ENCODE measurements at regions not wholly inside any gene's neighbourhood (a gene's known extent, or its start where the extent isn't known, plus 50 kb on each side); places are given as distances from the start of the nearest gene placed in this dataset.

GRCh38 chr12:113568021-113568420, 96.3 kb upstream of the LHX5 start:
- no peaks in the 10 kb centered on the region for H3K27me3 ChIP-seq (ENCODE audit: insufficient read depth, low read length, poor library complexity)
- no peaks in the 10 kb centered on the region for H3K79me1 ChIP-seq (ENCODE audit: low read length)
- H2BK120ac ChIP-seq (ENCODE audit: low read depth, low read length), result no peak overlapping the region
- no peak overlapping the region for H3K9ac ChIP-seq (ENCODE audit: low read length)
- no peak overlapping the region for H3K56ac ChIP-seq (ENCODE audit: low read length)
- no peak for DNase-seq
- no CpG with 5 or more reads among the region's 2 CpGs for WGBS (ENCODE audit: extremely low coverage, insufficient coverage, low lambda C conversion rate)
- no peak overlapping the region for H2BK15ac ChIP-seq (replicated peaks; ENCODE audit: low read depth)
- no peak overlapping the region for H4K8ac ChIP-seq (ENCODE audit: low read depth, low read length)
- no peaks in the 10 kb centered on the region for H3K36me3 ChIP-seq (ENCODE audit: control insufficient read depth, insufficient read depth, low read length)
- no peak overlapping the region for H3K23ac ChIP-seq (ENCODE audit: low read length)
- H4K5ac ChIP-seq (ENCODE audit: low read length), result no peak overlapping the region
- no peak overlapping the region for H2AK5ac ChIP-seq (ENCODE audit: low read length)
- no peak overlapping the region for H3K4me2 ChIP-seq (ENCODE audit: low read length)
- no peak overlapping the region for H3K18ac ChIP-seq (ENCODE audit: low read length)
- no peak overlapping the region for H3K4me3 ChIP-seq (ENCODE audit: low read length)
- no peaks in the 10 kb centered on the region for H3K79me2 ChIP-seq (ENCODE audit: control insufficient read depth, insufficient read depth, low read length)
- no peaks in the 10 kb centered on the region for H3K4me1 ChIP-seq (ENCODE audit: control insufficient read depth, low read depth, low read length)
- H3K4ac ChIP-seq (ENCODE audit: low read depth, low read length), result no peak overlapping the region
- H3K27ac ChIP-seq (ENCODE audit: low read depth, low read length), result no peak overlapping the region
- no peak overlapping the region for H2BK5ac ChIP-seq (ENCODE audit: low read length)

DNA sequence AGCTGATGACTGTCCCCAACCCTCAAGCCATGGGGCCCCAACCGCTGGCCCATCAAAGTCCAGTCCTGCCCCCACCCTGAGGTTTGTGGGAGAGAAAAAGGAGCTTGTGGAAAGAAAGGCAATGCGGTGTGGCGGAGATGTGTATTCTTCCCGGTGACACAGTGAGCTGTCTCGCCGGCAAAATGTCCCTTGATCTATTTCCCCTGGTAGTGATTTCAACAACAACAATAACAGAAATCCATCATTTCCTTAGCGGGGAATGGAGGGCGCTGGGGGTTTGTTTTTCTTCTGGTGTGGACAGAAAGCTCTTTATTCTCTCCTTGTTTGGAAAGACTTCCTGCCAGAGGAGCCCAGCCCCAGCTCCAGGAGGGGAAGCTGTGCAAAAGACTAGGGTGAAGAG, 93.7 kb upstream of the LHX5 start:
- Histone ChIP-seq H3K79me1 (ENCODE audit: low read length) (no peaks in the 10 kb centered on the region), H3K9ac (ENCODE audit: low read length) (no peak overlapping the region), H2BK5ac (ENCODE audit: low read length) (no peak overlapping the region), H3K23ac (ENCODE audit: low read length) (no peak overlapping the region), H3K27me3 (ENCODE audit: insufficient read depth, low read length, poor library complexity) (no peaks in the 10 kb centered on the region), H4K5ac (ENCODE audit: low read length) (no peak overlapping the region), H2AK5ac (ENCODE audit: low read length) (no peak overlapping the region), H3K27ac (ENCODE audit: low read depth, low read length) (no peak overlapping the region), H3K18ac (ENCODE audit: low read length) (no peak overlapping the region), H3K4me3 (ENCODE audit: low read length) (no peak overlapping the region), H3K36me3 (ENCODE audit: control insufficient read depth, insufficient read depth, low read length) (no peaks in the 10 kb centered on the region), H3K4ac (ENCODE audit: low read depth, low read length) (no peak overlapping the region), H3K56ac (ENCODE audit: low read length) (no peak overlapping the region), H2BK120ac (ENCODE audit: low read depth, low read length) (no peak overlapping the region), H3K79me2 (ENCODE audit: control insufficient read depth, insufficient read depth, low read length) (no peaks in the 10 kb centered on the region), H2BK15ac (replicated peaks; ENCODE audit: low read depth) (no peak overlapping the region), H4K8ac (ENCODE audit: low read depth, low read length) (no peak overlapping the region), H3K4me2 (ENCODE audit: low read length) (no peak overlapping the region), H3K4me1 (ENCODE audit: control insufficient read depth, low read depth, low read length) (no peaks in the 10 kb centered on the region)
- no peak for DNase-seq
- WGBS (ENCODE audit: extremely low coverage, insufficient coverage, low lambda C conversion rate), result no CpG with 5 or more reads among the region's 8 CpGs

DNA sequence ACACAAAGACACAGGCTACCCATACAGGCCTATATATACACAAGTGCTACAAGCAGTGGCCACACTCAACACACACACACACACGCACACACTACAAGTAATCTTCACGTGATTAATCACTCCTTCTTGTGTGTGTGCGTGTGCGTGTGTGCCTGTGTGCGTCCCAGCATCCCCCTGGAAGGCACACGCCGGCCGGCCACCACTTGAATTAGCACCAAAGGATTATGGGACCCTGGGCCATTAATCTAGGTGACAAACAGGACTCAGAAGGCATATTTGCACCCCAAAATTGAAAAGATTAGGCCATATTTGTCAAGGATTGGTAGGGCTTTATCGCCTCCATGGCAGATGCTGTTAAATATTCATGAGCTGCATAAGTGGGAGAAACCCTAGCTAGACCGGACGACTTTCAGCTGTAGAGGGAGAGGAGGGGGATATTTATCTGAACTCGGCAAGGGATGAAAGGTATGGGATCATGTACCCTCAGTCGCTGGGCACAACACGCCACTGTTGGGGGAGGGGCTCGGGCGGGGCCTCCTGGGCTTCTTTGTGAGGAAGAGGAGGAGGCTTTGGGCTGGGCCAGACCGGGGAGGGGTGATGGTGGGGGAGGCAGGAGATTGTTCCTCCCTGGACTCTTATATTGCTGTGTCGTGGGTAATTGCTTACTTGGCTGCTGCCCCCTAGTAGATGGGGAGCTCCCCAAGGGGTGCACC, 89.6 kb upstream of the LHX5 start:
- H2AK5ac ChIP-seq (ENCODE audit: low read length), result no peak overlapping the region
- H3K4me1 ChIP-seq (ENCODE audit: control insufficient read depth, low read depth, low read length), result no peaks in the 10 kb centered on the region
- H3K9ac ChIP-seq (ENCODE audit: low read length), result no peak overlapping the region
- no peak overlapping the region for H3K4me2 ChIP-seq (ENCODE audit: low read length)
- H2BK5ac ChIP-seq (ENCODE audit: low read length), result no peak overlapping the region
- no peak overlapping the region for H3K4ac ChIP-seq (ENCODE audit: low read depth, low read length)
- no peaks in the 10 kb centered on the region for H3K27me3 ChIP-seq (ENCODE audit: insufficient read depth, low read length, poor library complexity)
- no peaks in the 10 kb centered on the region for H3K79me2 ChIP-seq (ENCODE audit: control insufficient read depth, insufficient read depth, low read length)
- WGBS (ENCODE audit: extremely low coverage, insufficient coverage, low lambda C conversion rate), result no CpG with 5 or more reads among the region's 18 CpGs
- no peak overlapping the region for H3K4me3 ChIP-seq (ENCODE audit: low read length)
- H3K56ac ChIP-seq (ENCODE audit: low read length), result no peak overlapping the region
- no peaks in the 10 kb centered on the region for H3K36me3 ChIP-seq (ENCODE audit: control insufficient read depth, insufficient read depth, low read length)
- H3K79me1 ChIP-seq (ENCODE audit: low read length), result no peaks in the 10 kb centered on the region
- H3K18ac ChIP-seq (ENCODE audit: low read length), result no peak overlapping the region
- no peak overlapping the region for H3K23ac ChIP-seq (ENCODE audit: low read length)
- H2BK15ac ChIP-seq (replicated peaks; ENCODE audit: low read depth), result no peak overlapping the region
- no peak overlapping the region for H2BK120ac ChIP-seq (ENCODE audit: low read depth, low read length)
- H4K8ac ChIP-seq (ENCODE audit: low read depth, low read length), result no peak overlapping the region
- no peak overlapping the region for H4K5ac ChIP-seq (ENCODE audit: low read length)
- H3K27ac ChIP-seq (ENCODE audit: low read depth, low read length), result no peak overlapping the region
- DNase-seq, result no peak

- no peaks in the 10 kb centered on the region for H3K4me1 ChIP-seq (ENCODE audit: control insufficient read depth, low read depth, low read length)
- H2BK15ac ChIP-seq (replicated peaks; ENCODE audit: low read depth), result no peak overlapping the region
- WGBS (ENCODE audit: extremely low coverage, insufficient coverage, low lambda C conversion rate), result no CpG with 5 or more reads among the region's 2 CpGs
- no peak overlapping the region for H3K4ac ChIP-seq (ENCODE audit: low read depth, low read length)
- no peak overlapping the region for H3K56ac ChIP-seq (ENCODE audit: low read length)
- H3K79me2 ChIP-seq (ENCODE audit: control insufficient read depth, insufficient read depth, low read length), result no peaks in the 10 kb centered on the region
- no peak overlapping the region for H4K8ac ChIP-seq (ENCODE audit: low read depth, low read length)
- H3K23ac ChIP-seq (ENCODE audit: low read length), result no peak overlapping the region
- H3K36me3 ChIP-seq (ENCODE audit: control insufficient read depth, insufficient read depth, low read length), result no peaks in the 10 kb centered on the region
- no peak overlapping the region for H3K27ac ChIP-seq (ENCODE audit: low read depth, low read length)
- H3K4me2 ChIP-seq (ENCODE audit: low read length), result no peak overlapping the region
- no peak overlapping the region for H2BK5ac ChIP-seq (ENCODE audit: low read length)
- no peak overlapping the region for H3K18ac ChIP-seq (ENCODE audit: low read length)
- no peak for DNase-seq
- no peaks in the 10 kb centered on the region for H3K79me1 ChIP-seq (ENCODE audit: low read length)
- H4K5ac ChIP-seq (ENCODE audit: low read length), result no peak overlapping the region
- H2AK5ac ChIP-seq (ENCODE audit: low read length), result no peak overlapping the region
- no peaks in the 10 kb centered on the region for H3K27me3 ChIP-seq (ENCODE audit: insufficient read depth, low read length, poor library complexity)
- no peak overlapping the region for H3K4me3 ChIP-seq (ENCODE audit: low read length)
- no peak overlapping the region for H3K9ac ChIP-seq (ENCODE audit: low read length)
- H2BK120ac ChIP-seq (ENCODE audit: low read depth, low read length), result no peak overlapping the region
Measured at GRCh38 chr12:113559466-113559865, 87.8 kb upstream of the LHX5 start.

DNA sequence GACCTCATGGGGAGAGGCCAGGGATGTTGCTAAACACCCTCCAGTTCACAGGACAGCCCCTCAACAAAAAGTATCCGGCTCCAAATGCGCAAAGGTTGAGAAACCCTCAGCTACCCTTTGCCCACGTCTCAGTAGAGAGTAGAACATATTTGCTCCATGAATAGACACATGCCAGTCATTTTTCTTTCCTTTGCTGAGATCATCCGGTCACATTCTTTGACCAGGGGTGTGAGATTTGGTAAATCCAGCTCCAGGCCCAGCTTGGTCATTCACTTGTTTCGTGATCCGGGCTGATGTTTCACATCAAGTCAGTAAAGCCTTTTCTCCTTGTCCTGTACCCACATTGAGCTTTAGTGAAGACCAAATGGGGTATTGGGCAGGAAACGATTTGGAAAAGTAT, 83.6 kb upstream of the LHX5 start:
- Histone ChIP-seq H3K27me3 (ENCODE audit: insufficient read depth, low read length, poor library complexity) (no peaks in the 10 kb centered on the region), H2BK120ac (ENCODE audit: low read depth, low read length) (no peak overlapping the region), H3K79me2 (ENCODE audit: control insufficient read depth, insufficient read depth, low read length) (no peaks in the 10 kb centered on the region), H3K4ac (ENCODE audit: low read depth, low read length) (no peak overlapping the region), H3K4me3 (ENCODE audit: low read length) (no peak overlapping the region), H3K9ac (ENCODE audit: low read length) (no peak overlapping the region), H3K23ac (ENCODE audit: low read length) (no peak overlapping the region), H2BK15ac (replicated peaks; ENCODE audit: low read depth) (no peak overlapping the region), H3K4me2 (ENCODE audit: low read length) (no peak overlapping the region), H3K4me1 (ENCODE audit: control insufficient read depth, low read depth, low read length) (no peaks in the 10 kb centered on the region), H3K36me3 (ENCODE audit: control insufficient read depth, insufficient read depth, low read length) (no peaks in the 10 kb centered on the region), H4K8ac (ENCODE audit: low read depth, low read length) (no peak overlapping the region), H3K56ac (ENCODE audit: low read length) (no peak overlapping the region), H3K18ac (ENCODE audit: low read length) (no peak overlapping the region), H3K79me1 (ENCODE audit: low read length) (no peaks in the 10 kb centered on the region), H4K5ac (ENCODE audit: low read length) (no peak overlapping the region), H3K27ac (ENCODE audit: low read depth, low read length) (no peak overlapping the region), H2AK5ac (ENCODE audit: low read length) (no peak overlapping the region), H2BK5ac (ENCODE audit: low read length) (no peak overlapping the region)
- WGBS (ENCODE audit: extremely low coverage, insufficient coverage, low lambda C conversion rate), result no CpG with 5 or more reads among the region's 7 CpGs
- DNase-seq, result peak; percentile 59

DNA sequence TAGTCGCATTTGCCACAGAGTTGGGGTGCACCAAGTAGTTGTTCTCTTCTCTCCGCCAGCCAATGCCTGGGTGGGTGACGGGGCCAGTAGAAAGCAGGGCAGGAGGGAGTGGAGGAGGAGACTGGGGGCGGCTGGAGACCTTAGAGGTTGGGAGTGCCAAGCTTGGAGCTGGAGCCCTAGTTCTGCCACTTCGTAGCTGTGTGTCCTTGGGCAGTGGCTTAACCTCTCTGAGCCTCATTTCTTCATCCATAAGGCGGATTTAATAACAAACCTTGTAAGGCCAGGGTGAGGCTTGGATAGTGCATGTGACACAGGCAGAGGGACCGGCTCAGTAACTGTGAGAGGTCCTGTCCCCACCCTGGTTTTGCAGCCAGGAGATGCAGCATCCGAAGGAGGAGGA, 81.1 kb upstream of the LHX5 start:
- H3K79me2 ChIP-seq (ENCODE audit: control insufficient read depth, insufficient read depth, low read length), result no peaks in the 10 kb centered on the region
- H2BK120ac ChIP-seq (ENCODE audit: low read depth, low read length), result no peak overlapping the region
- no peak overlapping the region for H2BK15ac ChIP-seq (replicated peaks; ENCODE audit: low read depth)
- H3K56ac ChIP-seq (ENCODE audit: low read length), result no peak overlapping the region
- H3K4me1 ChIP-seq (ENCODE audit: control insufficient read depth, low read depth, low read length), result no peaks in the 10 kb centered on the region
- no peak overlapping the region for H2BK5ac ChIP-seq (ENCODE audit: low read length)
- no peak overlapping the region for H3K4me3 ChIP-seq (ENCODE audit: low read length)
- no peak overlapping the region for H2AK5ac ChIP-seq (ENCODE audit: low read length)
- no peak overlapping the region for H4K5ac ChIP-seq (ENCODE audit: low read length)
- H3K27ac ChIP-seq (ENCODE audit: low read depth, low read length), result no peak overlapping the region
- no peak overlapping the region for H3K4me2 ChIP-seq (ENCODE audit: low read length)
- DNase-seq, result no peak
- H3K36me3 ChIP-seq (ENCODE audit: control insufficient read depth, insufficient read depth, low read length), result no peaks in the 10 kb centered on the region
- no peak overlapping the region for H3K23ac ChIP-seq (ENCODE audit: low read length)
- WGBS (ENCODE audit: extremely low coverage, insufficient coverage, low lambda C conversion rate), result no CpG with 5 or more reads among the region's 8 CpGs
- no peak overlapping the region for H3K9ac ChIP-seq (ENCODE audit: low read length)
- H3K4ac ChIP-seq (ENCODE audit: low read depth, low read length), result no peak overlapping the region
- no peaks in the 10 kb centered on the region for H3K27me3 ChIP-seq (ENCODE audit: insufficient read depth, low read length, poor library complexity)
- no peak overlapping the region for H3K18ac ChIP-seq (ENCODE audit: low read length)
- no peaks in the 10 kb centered on the region for H3K79me1 ChIP-seq (ENCODE audit: low read length)
- H4K8ac ChIP-seq (ENCODE audit: low read depth, low read length), result no peak overlapping the region
